NB4 (cell line): ENCODE measurements at regions not wholly inside any gene's neighbourhood (a gene's known extent, or its start where the extent isn't known, plus 50 kb on each side); places are given as distances from the start of the nearest gene placed in this dataset.

ENCODE experiments used
- POLR2A ChIP-seq: IDR thresholded peaks from 2 replicates; pipeline ENCODE4 v1.6.1; 2011; ENCODE audit warnings: mild to moderate bottlenecking; ENCODE audit not compliant: insufficient read length; ENCODE audit errors: extremely low read depth
- TF ChIP-seq, protein P1 (sequence below): IDR thresholded peaks from one replicate; pipeline ENCODE4 v1.5.1; 2012; ENCODE audit warnings: low read depth, low read length
- TF ChIP-seq, protein P2 (sequence below): IDR thresholded peaks from 2 replicates; pipeline ENCODE4 v1.6.1; 2011; ENCODE audit warnings: low read depth, low read length

DNA sequence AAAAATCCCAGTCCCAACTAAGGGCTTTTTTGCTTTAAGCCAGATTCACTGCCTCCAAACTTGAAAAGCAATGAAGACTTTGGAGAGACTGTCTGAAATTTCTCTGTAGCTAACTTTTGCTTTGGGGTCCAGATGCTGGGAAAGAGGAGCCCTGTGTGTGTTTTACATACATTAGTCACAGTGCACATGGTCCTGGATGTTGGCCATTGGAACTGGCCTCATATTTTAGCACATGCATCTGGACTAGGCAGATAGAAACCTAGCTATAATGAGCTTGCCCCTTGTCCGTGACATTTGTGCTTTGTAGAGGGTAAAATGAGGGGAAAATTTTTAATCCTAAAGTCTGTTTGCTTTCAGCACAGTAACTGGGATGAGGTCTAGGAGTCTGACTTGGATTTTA, 421.7 kb downstream of the CDK5RAP2 start:
- TF ChIP-seq, protein P1, sequence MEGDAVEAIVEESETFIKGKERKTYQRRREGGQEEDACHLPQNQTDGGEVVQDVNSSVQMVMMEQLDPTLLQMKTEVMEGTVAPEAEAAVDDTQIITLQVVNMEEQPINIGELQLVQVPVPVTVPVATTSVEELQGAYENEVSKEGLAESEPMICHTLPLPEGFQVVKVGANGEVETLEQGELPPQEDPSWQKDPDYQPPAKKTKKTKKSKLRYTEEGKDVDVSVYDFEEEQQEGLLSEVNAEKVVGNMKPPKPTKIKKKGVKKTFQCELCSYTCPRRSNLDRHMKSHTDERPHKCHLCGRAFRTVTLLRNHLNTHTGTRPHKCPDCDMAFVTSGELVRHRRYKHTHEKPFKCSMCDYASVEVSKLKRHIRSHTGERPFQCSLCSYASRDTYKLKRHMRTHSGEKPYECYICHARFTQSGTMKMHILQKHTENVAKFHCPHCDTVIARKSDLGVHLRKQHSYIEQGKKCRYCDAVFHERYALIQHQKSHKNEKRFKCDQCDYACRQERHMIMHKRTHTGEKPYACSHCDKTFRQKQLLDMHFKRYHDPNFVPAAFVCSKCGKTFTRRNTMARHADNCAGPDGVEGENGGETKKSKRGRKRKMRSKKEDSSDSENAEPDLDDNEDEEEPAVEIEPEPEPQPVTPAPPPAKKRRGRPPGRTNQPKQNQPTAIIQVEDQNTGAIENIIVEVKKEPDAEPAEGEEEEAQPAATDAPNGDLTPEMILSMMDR = no peak
- TF ChIP-seq, protein P2, sequence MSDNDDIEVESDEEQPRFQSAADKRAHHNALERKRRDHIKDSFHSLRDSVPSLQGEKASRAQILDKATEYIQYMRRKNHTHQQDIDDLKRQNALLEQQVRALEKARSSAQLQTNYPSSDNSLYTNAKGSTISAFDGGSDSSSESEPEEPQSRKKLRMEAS = no peak
- TF ChIP-seq POLR2A = no peak
